Esophagus squamous epithelium (tissue), 4 donors: ENCODE measurements at regions not wholly inside any gene's neighbourhood (a gene's known extent, or its start where the extent isn't known, plus 50 kb on each side); places are given as distances from the start of the nearest gene placed in this dataset.

Experiments used
- CTCF ChIP-seq, 6 experiments: fragments of 450-650 bp in 4 of 6; fragments of 200-600 bp in 2 of 6; sonication (generic) in 2 of 6; IDR thresholded peaks; one replicate each; pipeline ENCODE4 v1.5.1; 2016 to 2019; ENCODE audit warnings: antibody characterized with exemption in 6 of 6, mild to moderate bottlenecking in 4 of 6, moderate library complexity in 4 of 6
- POLR2A ChIP-seq, 4 donors: fragments of 450-650 bp; IDR thresholded peaks; one replicate each; pipeline ENCODE4 v1.6.1; 2017; ENCODE audit warnings: antibody characterized with exemption in 4 of 4, mild to moderate bottlenecking in 4 of 4, moderate library complexity in 3 of 4

- TF ChIP-seq POLR2A (IDR thresholded peaks at IDR 0.05) (no peak), CTCF (IDR thresholded peaks at IDR 0.05) (no peak)
Observed at GRCh38 chr21:16418226-16418625, 688.4 kb downstream of the USP25 start.
